Subcutaneous abdominal adipose tissue (tissue), 5 donors: ENCODE measurements at regions not wholly inside any gene's neighbourhood (a gene's known extent, or its start where the extent isn't known, plus 50 kb on each side); places are given as distances from the start of the nearest gene placed in this dataset.

ENCODE experiments used
- H3K27ac ChIP-seq: one replicate; pipeline ENCODE4 v1.7.0; 2013; ENCODE audit warnings: low read depth, mild to moderate bottlenecking, inconsistent platforms, low read length, moderate library complexity
- H3K27me3 ChIP-seq, 5 donors: one replicate each; pipeline ENCODE4 v1.7.0; 2013; ENCODE audit warnings: low read length in 5 of 5, inconsistent platforms in 1 of 5; ENCODE audit not compliant: control insufficient read depth in 5 of 5, insufficient read depth in 4 of 5
- H3K36me3 ChIP-seq, 5 donors: one replicate each; pipeline ENCODE4 v1.7.0; 2013; ENCODE audit warnings: low read length in 5 of 5; ENCODE audit not compliant: control insufficient read depth in 5 of 5, insufficient read depth in 5 of 5
- H3K4me1 ChIP-seq, 5 donors: one replicate each; pipeline ENCODE4 v1.7.0; 2013; ENCODE audit warnings: low read length in 5 of 5, mild to moderate bottlenecking in 3 of 5, moderate library complexity in 1 of 5; ENCODE audit not compliant: control insufficient read depth in 5 of 5, insufficient read depth in 5 of 5
- H3K4me3 ChIP-seq, 5 donors: one replicate each; pipeline ENCODE4 v1.7.0; 2013; ENCODE audit warnings: low read length in 5 of 5, low read depth in 1 of 5
- H3K9ac ChIP-seq, 5 donors: one replicate each; pipeline ENCODE4 v1.7.0; 2013; ENCODE audit warnings: low read length in 5 of 5, mild to moderate bottlenecking in 4 of 5, moderate library complexity in 3 of 5
- H3K9me3 ChIP-seq, 5 donors: one replicate each; pipeline ENCODE4 v1.7.0; 2013; ENCODE audit warnings: low read length in 5 of 5; ENCODE audit not compliant: control insufficient read depth in 5 of 5
- donor health status: healthy.
- donor health status: healthy.
- donor health status: healthy.
- donor health status: healthy.
- donor health status: healthy.

DNA sequence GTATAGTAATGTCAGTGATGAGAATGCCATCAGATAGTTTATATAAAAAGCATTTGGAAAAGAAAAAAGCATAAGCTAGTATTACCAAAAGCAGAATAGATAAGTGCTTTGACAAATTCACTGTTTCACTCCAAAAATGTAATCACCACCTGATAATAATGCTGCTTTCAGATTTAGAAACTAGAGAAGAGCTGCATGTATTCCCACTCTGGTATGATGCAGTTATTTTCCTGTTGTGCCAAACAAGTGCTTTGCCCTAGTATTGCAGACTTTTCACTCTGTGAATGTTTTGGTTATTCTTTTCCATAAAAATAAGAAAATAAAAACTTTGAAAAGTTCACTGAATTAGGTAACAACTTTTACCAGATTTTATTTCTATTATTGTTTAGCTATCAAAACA lies 267.7 kb upstream of the TET2 start:
- no peak overlapping the region for H3K27ac ChIP-seq
- no peak overlapping the region for H3K4me3 ChIP-seq
- H3K9ac ChIP-seq = no peak overlapping the region
- no peaks in the 10 kb centered on the region for H3K9me3 ChIP-seq
- no peaks in the 10 kb centered on the region for H3K4me1 ChIP-seq
- H3K27me3 ChIP-seq = no peaks in the 10 kb centered on the region
- H3K36me3 ChIP-seq = no peaks in the 10 kb centered on the region

DNA sequence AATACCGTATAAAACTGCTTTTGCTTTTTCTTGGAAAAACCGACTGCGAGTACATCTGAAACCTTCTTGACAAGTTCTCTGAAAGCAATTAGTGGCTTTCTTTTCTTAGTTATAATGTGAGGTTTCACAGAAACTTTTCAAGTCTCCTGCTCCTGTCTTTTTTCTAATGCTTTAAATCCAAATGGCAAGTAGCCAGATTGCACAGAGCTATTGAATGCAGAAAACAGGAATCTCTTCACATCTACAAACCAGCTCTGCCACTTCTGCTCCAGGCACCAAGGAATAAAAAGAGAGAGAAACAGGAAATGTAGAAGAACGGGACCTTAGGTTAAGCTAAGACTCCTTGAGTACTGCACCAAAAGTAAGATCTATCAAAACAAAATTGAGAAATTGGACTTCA lies 267.3 kb upstream of the TET2 start:
- H3K9me3 ChIP-seq = no peaks in the 10 kb centered on the region
- H3K4me1 ChIP-seq = no peaks in the 10 kb centered on the region
- no peaks in the 10 kb centered on the region for H3K36me3 ChIP-seq
- no peak overlapping the region for H3K9ac ChIP-seq
- no peak overlapping the region for H3K27ac ChIP-seq
- no peak overlapping the region for H3K4me3 ChIP-seq
- no peaks in the 10 kb centered on the region for H3K27me3 ChIP-seq

DNA sequence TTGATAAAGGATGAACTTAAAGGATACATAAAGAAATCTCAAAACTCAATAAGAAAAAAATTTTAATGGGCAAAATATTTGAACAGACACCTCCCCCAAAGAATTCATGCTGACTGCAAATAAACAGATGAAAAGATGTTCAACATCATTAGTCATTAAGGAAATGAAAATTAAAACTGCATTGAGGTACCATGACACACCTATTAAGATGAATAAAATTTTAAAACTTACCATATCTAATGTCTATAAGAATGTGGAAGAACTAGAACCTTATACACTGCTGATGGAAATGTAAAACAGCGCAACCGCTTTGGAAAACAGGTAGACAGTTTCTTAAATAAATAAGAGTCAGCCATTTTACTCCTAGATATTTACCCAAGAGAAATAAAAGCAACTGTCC lies 266.8 kb upstream of the TET2 start:
- Histone ChIP-seq H3K4me3 (no peak overlapping the region), H3K36me3 (no peaks in the 10 kb centered on the region), H3K27ac (no peak overlapping the region), H3K4me1 (no peaks in the 10 kb centered on the region), H3K27me3 (no peaks in the 10 kb centered on the region), H3K9ac (no peak overlapping the region), H3K9me3 (no peaks in the 10 kb centered on the region)

DNA sequence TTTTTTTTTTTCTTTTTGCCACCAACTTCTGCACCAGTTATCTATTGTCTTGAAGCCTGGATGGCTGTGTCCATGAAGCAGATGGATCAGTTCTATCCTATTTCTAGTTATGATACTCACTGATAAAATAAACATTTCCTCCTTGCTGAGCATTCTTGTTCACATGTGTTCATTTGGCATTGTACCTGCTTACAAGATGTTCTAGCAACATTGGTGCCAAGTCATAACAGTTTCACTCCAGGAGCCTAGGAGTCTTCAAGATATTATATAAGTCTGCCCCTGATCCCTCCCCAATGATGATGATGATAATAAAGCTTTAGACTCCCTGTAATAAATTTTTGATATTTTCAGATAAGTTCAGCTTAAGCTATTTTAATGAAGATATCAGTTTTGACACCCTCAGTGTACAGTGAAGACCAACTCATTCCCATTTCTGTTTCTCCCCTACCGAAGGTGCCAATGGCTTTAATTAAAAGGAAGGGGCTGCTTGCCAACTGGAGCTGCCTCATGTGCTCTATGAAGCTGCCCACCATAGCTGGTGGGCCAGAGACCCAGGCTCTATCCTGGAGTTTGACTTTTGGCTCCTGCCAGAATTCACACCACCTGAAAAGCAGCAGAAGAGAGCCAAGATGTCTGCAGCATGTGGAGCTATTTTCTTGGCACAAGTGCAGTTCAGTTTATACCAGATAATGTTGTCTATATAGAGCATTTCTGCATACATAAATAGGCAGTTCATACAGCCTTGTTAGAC lies 265.4 kb upstream of the TET2 start:
- no peaks in the 10 kb centered on the region for H3K27me3 ChIP-seq
- no peak overlapping the region for H3K9ac ChIP-seq
- no peaks in the 10 kb centered on the region for H3K4me1 ChIP-seq
- H3K9me3 ChIP-seq = no peaks in the 10 kb centered on the region
- no peak overlapping the region for H3K4me3 ChIP-seq
- H3K36me3 ChIP-seq = no peaks in the 10 kb centered on the region
- no peak overlapping the region for H3K27ac ChIP-seq

DNA sequence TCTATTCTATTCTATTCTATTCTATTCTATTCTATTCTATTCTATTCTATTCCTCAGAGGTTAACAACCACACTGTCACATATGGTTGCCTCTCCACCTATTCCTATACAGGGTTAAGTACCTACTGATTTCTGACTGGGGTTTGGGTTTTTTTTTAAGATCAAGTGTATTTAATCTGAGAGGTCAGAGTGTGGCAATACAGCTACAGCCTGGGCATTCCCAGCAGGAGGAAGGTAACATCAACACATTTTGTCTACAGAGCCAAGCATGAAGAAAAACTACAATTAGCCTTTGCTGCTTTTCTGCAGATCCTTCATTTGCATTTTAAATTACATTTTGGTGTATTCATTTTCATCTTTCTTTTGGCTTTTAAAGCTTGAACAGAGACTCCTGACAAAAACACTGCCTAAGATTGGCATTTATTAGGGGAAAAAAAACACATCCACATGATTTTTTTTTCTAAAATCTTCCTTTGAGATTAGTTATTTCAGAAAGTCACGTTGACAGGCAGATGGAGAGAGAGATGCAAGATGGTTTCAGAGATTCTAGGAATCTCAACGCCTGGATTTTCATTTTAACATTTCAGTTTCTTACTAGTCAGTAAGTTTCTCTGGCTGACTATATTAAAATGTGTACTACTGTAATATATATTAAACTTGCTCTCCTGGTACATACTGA lies 255.9 kb upstream of the TET2 start:
- no peak overlapping the region for H3K4me3 ChIP-seq
- no peaks in the 10 kb centered on the region for H3K4me1 ChIP-seq
- no peaks in the 10 kb centered on the region for H3K27me3 ChIP-seq
- H3K9ac ChIP-seq = no peak overlapping the region
- H3K9me3 ChIP-seq = peaks cover 0 to 3% (median 0%) of the 10 kb centered on the region in 5 donors
- no peak overlapping the region for H3K27ac ChIP-seq
- no peaks in the 10 kb centered on the region for H3K36me3 ChIP-seq

DNA sequence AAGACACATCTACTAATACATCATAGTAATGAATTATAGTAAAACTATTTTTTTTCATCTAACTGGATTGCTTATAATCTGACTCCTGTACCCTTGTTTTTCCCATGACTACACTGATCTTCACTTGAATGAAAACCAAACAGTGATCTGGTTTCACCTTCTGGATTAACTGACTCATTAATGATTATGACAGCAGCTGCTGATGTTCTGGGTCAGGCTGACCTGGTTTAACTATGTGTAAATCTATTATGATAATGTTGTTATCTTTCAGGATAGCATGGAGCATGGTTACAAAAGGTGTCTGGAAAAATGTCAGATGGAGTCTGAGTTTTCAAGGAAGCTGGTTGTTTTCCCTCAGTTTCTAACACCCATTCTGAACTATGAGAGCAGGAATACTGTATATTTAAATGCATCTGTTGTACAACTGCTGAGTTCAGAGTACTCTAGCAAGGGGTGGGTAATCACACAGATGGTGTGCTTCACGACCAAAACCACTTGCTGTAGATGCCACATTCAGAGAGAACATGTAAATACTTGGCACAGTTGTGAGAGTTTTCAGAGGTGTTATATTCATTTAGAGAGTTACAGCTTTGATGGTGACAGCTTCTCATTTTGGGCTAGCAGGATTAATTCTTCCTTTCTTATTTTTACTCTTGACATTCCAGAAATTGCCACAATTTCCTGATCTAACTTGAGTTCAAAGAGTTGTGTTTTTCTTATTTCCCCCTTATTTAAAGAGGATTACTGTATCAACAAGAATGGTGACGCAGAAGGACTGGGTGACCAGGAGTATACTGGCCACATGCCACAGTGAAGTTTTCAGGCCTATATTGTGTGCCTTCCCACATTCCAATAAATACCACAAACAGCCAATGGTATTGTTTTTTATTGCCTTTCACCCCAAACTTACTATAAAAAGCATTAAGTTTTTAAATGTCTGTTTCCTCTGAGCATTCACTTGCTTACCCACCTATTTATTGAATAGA lies 249.7 kb upstream of the TET2 start:
- no peak overlapping the region for H3K27ac ChIP-seq
- no peaks in the 10 kb centered on the region for H3K27me3 ChIP-seq
- H3K9me3 ChIP-seq = peaks cover 0 to 3% (median 0%) of the 10 kb centered on the region in 5 donors
- no peak overlapping the region for H3K9ac ChIP-seq
- H3K4me1 ChIP-seq = no peaks in the 10 kb centered on the region
- H3K36me3 ChIP-seq = no peaks in the 10 kb centered on the region
- H3K4me3 ChIP-seq = no peak overlapping the region

DNA sequence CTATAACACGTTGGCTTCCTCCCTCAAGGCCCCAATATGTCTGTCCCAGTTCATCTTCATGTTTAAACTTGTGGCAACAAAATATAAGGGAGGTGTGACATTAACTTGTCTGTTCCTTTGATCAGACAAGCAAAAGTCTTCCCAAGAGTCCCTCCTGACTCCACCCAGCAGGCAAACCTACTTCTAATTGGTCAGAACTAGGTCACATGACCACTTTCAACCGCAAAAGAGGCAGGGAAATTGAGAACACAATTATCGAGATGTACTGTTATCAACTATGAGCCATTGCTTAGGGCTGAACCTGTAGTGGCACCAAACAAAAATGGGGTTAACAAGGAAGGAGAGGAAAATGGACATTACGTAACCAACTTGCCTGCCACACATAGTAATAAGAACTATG lies 246.8 kb upstream of the TET2 start:
- no peak overlapping the region for H3K4me3 ChIP-seq
- H3K9ac ChIP-seq = no peak overlapping the region
- no peaks in the 10 kb centered on the region for H3K4me1 ChIP-seq
- no peaks in the 10 kb centered on the region for H3K27me3 ChIP-seq
- H3K9me3 ChIP-seq = no peaks in the 10 kb centered on the region
- no peak overlapping the region for H3K27ac ChIP-seq
- H3K36me3 ChIP-seq = no peaks in the 10 kb centered on the region

DNA sequence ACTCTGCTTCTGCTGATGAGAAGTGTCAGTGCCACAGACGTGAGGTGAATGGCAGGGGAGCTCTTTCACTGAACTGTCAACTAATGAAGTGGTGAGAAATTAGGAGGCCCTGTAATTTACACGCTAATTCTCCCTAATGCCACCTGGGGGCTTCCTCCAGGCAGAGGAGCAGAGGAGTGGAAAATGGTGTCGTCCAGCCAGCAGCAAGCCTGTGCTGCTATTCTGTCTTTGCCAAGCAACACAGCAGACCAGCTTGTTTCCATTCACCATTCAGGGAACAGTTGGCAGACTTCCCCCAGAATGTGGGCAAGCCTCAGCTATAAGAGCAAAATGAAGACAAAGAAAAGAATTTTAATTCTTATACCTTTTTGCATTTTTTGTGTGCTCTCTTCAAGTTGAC lies 245.2 kb upstream of the TET2 start:
- no peak overlapping the region for H3K4me3 ChIP-seq
- H3K27ac ChIP-seq = no peak overlapping the region
- no peaks in the 10 kb centered on the region for H3K27me3 ChIP-seq
- no peaks in the 10 kb centered on the region for H3K36me3 ChIP-seq
- H3K9me3 ChIP-seq = no peaks in the 10 kb centered on the region
- no peak overlapping the region for H3K9ac ChIP-seq
- no peaks in the 10 kb centered on the region for H3K4me1 ChIP-seq

DNA sequence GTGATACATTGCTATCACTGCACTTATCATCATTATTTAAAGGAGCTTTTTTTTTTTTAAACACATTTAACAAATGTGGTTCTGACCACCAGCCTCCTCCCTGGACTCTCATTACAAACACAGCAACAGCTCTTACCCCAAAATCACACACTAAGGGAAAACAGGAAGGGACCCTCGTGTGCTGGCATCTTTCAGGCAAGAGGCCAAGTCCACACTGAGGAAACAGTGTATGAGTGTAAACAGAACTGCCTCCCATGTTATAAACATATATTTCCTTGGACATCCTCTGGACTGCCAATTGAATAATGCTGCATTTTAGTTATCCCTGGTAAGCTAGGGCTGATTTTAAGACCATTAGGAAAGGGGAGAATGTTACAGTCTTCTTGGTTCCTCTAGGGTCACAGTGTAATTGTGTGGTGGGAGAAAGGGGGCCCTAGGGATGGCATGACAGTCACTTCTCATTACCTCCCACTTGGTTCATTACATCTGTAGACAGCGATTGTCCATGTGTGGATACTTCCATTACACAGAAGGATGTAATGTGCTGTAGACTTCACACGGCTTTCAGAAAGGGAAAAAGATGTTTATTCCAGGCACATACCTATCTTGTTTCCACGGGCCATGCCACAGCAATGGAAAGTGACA lies 244.6 kb upstream of the TET2 start:
- no peak overlapping the region for H3K4me3 ChIP-seq
- no peaks in the 10 kb centered on the region for H3K9me3 ChIP-seq
- no peak overlapping the region for H3K9ac ChIP-seq
- H3K27me3 ChIP-seq = no peaks in the 10 kb centered on the region
- no peak overlapping the region for H3K27ac ChIP-seq
- H3K36me3 ChIP-seq = no peaks in the 10 kb centered on the region
- H3K4me1 ChIP-seq = no peaks in the 10 kb centered on the region
